SK-N-SH (cell line): ENCODE measurements at regions not wholly inside any gene's neighbourhood (a gene's known extent, or its start where the extent isn't known, plus 50 kb on each side); places are given as distances from the start of the nearest gene placed in this dataset.

Experiments
- CTCF ChIA-PET: fragments of 300-600, 350-600 bp; formaldehyde crosslinking; extraction: SDS; loops from one replicate; lab custom pipeline; 2021; lab: Yijun Ruan, JAX
- POLR2A ChIA-PET: fragments of 350-600 bp; sonication (Branson Sonifier 250); formaldehyde crosslinking; extraction: SDS; loops from one replicate; lab custom pipeline; 2020; ENCODE audit warnings: antibody characterized with exemption, inconsistent platforms; lab: Yijun Ruan, JAX
- DNase-seq: peaks from one replicate; pipeline ENCODE4 v3.0.0; 2012
- H2AFZ ChIP-seq: fragments of 200-600 bp; sonication (generic); 2 replicates; pipeline ENCODE4 v1.8.1; 2016; ENCODE audit warnings: antibody characterized with exemption, mild to moderate bottlenecking, low read depth
- H3F3A ChIP-seq: fragments of 200-600 bp; sonication (generic); replicated peaks from 2 replicates; pipeline ENCODE3; 2016; ENCODE audit warnings: antibody characterized with exemption, mild to moderate bottlenecking; ENCODE audit not compliant: insufficient read depth
- H3K27ac ChIP-seq, 2 experiments: fragments of 200-500 bp in 1 of 2; fragments of 200-600 bp in 1 of 2; sonication (Bioruptor generic) in 1 of 2; sonication (generic), shearing (Covaris generic) in 1 of 2; 2 replicates each; pipeline versions ENCODE4 v1.5.1 to v1.6.1; 2014 to 2016; ENCODE audit warnings: low read depth in 2 of 2, inconsistent platforms in 1 of 2, low read length in 1 of 2, mild to moderate bottlenecking in 1 of 2, mixed read lengths in 1 of 2
- H3K27me3 ChIP-seq: fragments of 200-600 bp; sonication (generic), shearing (Covaris generic); 2 replicates; pipeline ENCODE4 v1.6.1; 2016; ENCODE audit warnings: mixed run types; ENCODE audit not compliant: insufficient read depth
- H3K36me3 ChIP-seq, 2 experiments: fragments of 200-500 bp in 1 of 2; fragments of 200-600 bp in 1 of 2; sonication (Bioruptor generic) in 1 of 2; sonication (generic) in 1 of 2; replicated peaks in 1 of 2; 2 replicates each; pipeline versions ENCODE3 to v1.5.1; 2014 to 2016; ENCODE audit warnings: low read length in 1 of 2, mild to moderate bottlenecking in 1 of 2; ENCODE audit not compliant: insufficient read depth in 2 of 2, control insufficient read depth in 1 of 2
- H3K4me1 ChIP-seq, 2 experiments: fragments of 200-500 bp in 1 of 2; fragments of 200-600 bp in 1 of 2; sonication (Bioruptor generic) in 1 of 2; sonication (generic), shearing (Covaris generic) in 1 of 2; 2 replicates each; pipeline versions ENCODE4 v1.5.1 to v1.6.1; 2014 to 2016; ENCODE audit warnings: low read depth in 1 of 2, low read length in 1 of 2, mixed run types in 1 of 2; ENCODE audit not compliant: insufficient read depth in 2 of 2, control insufficient read depth in 1 of 2
- H3K4me2 ChIP-seq: fragments of 200-600 bp; sonication (generic), shearing (Covaris generic); 2 replicates; pipeline ENCODE4 v1.6.1; 2017; ENCODE audit warnings: mixed run types
- H3K4me3 ChIP-seq, 2 experiments: fragments of 200-500 bp in 1 of 2; fragments of 200-600 bp in 1 of 2; sonication (Bioruptor generic) in 1 of 2; sonication (generic), shearing (Covaris generic) in 1 of 2; 2 replicates each; pipeline versions ENCODE4 v1.5.1 to v1.8.1; 2014 to 2016; ENCODE audit warnings: low read depth in 2 of 2, inconsistent platforms in 1 of 2, low read length in 1 of 2, mild to moderate bottlenecking in 1 of 2, mixed read lengths in 1 of 2, moderate library complexity in 1 of 2
- H3K79me2 ChIP-seq: fragments of 200-600 bp; sonication (generic); 2 replicates; pipeline ENCODE4 v1.8.1; 2017; ENCODE audit warnings: mild to moderate bottlenecking; ENCODE audit not compliant: insufficient read depth
- H3K9ac ChIP-seq: fragments of 200-600 bp; sonication (generic); 2 replicates; pipeline ENCODE4 v1.6.1; 2017; ENCODE audit warnings: mixed run types
- H3K9me2 ChIP-seq: fragments of 200-600 bp; sonication (generic); 2 replicates; pipeline ENCODE4 v1.6.1; 2017; ENCODE audit warnings: mixed run types
- H3K9me3 ChIP-seq: fragments of 200-600 bp; sonication (generic); 2 replicates; pipeline ENCODE4 v1.6.1; 2017; ENCODE audit warnings: mixed run types, mild to moderate bottlenecking, moderate library complexity
- H4K20me1 ChIP-seq: fragments of 200-600 bp; sonication (generic); 2 replicates; pipeline ENCODE4 v1.6.1; 2017; ENCODE audit warnings: mild to moderate bottlenecking, mixed run types; ENCODE audit not compliant: insufficient read depth
- ELF1 ChIP-seq: IDR thresholded peaks from 2 replicates; pipeline ENCODE4 v1.4.0; 2012
- EP300 ChIP-seq, 2 experiments: IDR thresholded peaks; 2 replicates each; pipeline versions ENCODE4 v1.4.0 to v1.6.1; 2012; ENCODE audit warnings: borderline replicate concordance in 1 of 2, low read depth in 1 of 2, low read length in 1 of 2
- EZH2phosphoT487 ChIP-seq: fragments of 200-600 bp; sonication (generic); IDR thresholded peaks from 2 replicates; pipeline ENCODE4 v1.6.1; 2017; ENCODE audit warnings: low read depth, mixed run types, mild to moderate bottlenecking, antibody characterized with exemption, moderate library complexity, borderline replicate concordance
- FOXJ3 ChIP-seq: sonication (generic); formaldehyde crosslinking; IDR thresholded peaks from 2 replicates; pipeline ENCODE4 v1.5.1; 2020; ENCODE audit warnings: mild to moderate bottlenecking, missing genetic modification reagents
- GABPA ChIP-seq: IDR thresholded peaks from 2 replicates; pipeline ENCODE4 v1.4.0; 2012; ENCODE audit warnings: low read depth, mild to moderate bottlenecking
- MAX ChIP-seq: IDR thresholded peaks from 2 replicates; pipeline ENCODE4 v1.4.0; 2012; ENCODE audit warnings: low read depth
- MXI1 ChIP-seq: IDR thresholded peaks from 2 replicates; pipeline ENCODE4 v1.6.1; 2012; ENCODE audit warnings: mild to moderate bottlenecking, low read depth, low read length, improper control_type of control experiment
- NFIC ChIP-seq: IDR thresholded peaks from 2 replicates; pipeline ENCODE4 v1.4.0; 2012; ENCODE audit warnings: borderline replicate concordance
- RAD21 ChIP-seq: IDR thresholded peaks from 2 replicates; pipeline ENCODE4 v1.6.1; 2012; ENCODE audit warnings: mild to moderate bottlenecking, low read length
- RCOR1 ChIP-seq: fragments of 150-350 bp; IDR thresholded peaks from 2 replicates; pipeline ENCODE4 v1.6.1; 2017; ENCODE audit warnings: antibody characterized with exemption, low read length
- RFX5 ChIP-seq: IDR thresholded peaks from 2 replicates; pipeline ENCODE4 v1.6.1; 2012; ENCODE audit warnings: mild to moderate bottlenecking, improper control_type of control experiment, low read length
- RXRA ChIP-seq: IDR thresholded peaks from 2 replicates; pipeline ENCODE4 v1.4.0; 2012; ENCODE audit warnings: low read depth, mild to moderate bottlenecking, borderline replicate concordance
- SMC3 ChIP-seq: IDR thresholded peaks from 2 replicates; pipeline ENCODE4 v1.6.1; 2012; ENCODE audit warnings: low read depth, low read length, improper control_type of control experiment
- TCF12 ChIP-seq: IDR thresholded peaks from 2 replicates; pipeline ENCODE4 v1.4.0; 2012
- USF1 ChIP-seq: IDR thresholded peaks from 2 replicates; pipeline ENCODE4 v1.4.0; 2012; ENCODE audit warnings: low read depth, borderline replicate concordance
- YY1 ChIP-seq: IDR thresholded peaks from 2 replicates; pipeline ENCODE4 v1.4.0; 2012; ENCODE audit warnings: low read depth, mild to moderate bottlenecking
- WGBS: methylation state at CpG from one replicate; pipeline ENCODE4 v1.1.6; 2017; ENCODE audit warnings: low lambda C conversion rate; 5-methylcytosine and 5-hydroxymethylcytosine counted together

DNA sequence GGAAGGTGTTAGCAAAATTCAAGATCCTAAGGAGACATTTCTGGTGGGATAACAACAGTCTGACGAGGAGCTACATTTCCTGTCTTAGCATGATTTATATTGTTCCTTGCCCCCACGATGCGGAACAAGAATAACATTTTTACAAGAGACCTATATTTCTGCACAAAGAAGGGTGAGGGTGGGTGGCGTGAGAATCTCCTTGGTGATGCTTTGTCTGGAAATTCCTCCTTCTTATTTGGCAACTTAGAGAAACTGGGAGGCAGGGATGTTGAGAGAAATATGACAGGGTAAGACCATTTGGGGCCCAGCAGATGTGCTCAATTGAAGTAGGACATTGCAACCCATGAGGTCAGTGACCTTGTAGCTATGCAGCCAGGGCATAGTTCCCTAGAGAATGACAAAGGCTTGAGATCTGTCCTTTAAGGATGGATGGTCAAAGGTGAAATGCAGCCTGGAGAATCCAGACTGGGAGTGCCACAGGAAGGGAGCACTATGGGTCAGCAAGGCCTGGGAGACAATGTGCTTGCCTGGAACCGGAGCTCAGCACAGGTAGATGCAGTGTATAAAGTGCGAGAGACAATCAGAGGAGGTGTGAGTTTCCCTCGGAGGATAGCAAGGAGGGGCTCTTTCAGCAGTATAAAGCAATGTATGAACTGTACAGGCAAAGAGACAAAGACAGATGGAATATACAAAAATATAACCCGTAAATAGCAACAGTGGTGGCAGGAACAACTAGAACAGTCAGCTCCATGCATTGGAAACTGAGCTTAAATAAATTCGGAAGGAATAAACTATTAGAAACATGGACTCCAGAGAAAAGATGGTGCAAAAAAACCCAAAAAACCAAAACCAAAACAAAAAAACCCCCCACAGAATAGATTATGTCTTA is 317.6 kb upstream of the TBL1XR1 start (continued):
- no peak for TF ChIP-seq USF1

DNA sequence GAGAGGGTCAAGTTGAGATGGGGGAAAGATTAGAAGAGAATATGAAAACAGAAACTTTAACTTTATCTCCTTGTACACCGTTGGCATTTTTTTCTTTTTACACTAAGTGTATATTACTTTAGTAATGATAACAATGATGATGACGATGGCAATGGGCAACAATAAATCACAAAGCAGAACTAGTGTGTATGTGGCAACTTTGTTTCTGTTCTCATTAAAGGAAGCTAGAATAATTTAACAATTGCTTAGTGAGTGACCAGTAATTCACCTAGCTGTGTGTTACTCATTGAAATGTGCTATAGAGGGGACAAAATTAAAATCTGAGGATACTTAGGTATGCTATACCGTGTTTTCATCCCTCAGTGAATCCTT is 318.5 kb upstream of the TBL1XR1 start:
- H3K4me1 ChIP-seq = peaks cover 0 to 8% of the 10 kb centered on the region in 2 experiments; a peak in 1 of 4 replicates
- H3K79me2 ChIP-seq = no peaks in the 10 kb centered on the region
- no peaks in the 10 kb centered on the region for H3K9me2 ChIP-seq
- H3K9ac ChIP-seq = no peak overlapping the region
- CTCF ChIA-PET = interaction anchor here (1.6 kb wide), 1 partner anchor 476 kb away, joined by 3 read pairs; no protein-coding TSS in a partner anchor
- H3K27ac ChIP-seq = peak overlapping the region; percentile 39 to 49; a peak in 2 of 4 replicates
- WGBS = 95% methylated on average over 3 of the region's 3 CpGs
- no peaks in the 10 kb centered on the region for H4K20me1 ChIP-seq
- H3F3A ChIP-seq = peaks cover 4% of the 10 kb centered on the region
- no peaks in the 10 kb centered on the region for H3K36me3 ChIP-seq
- POLR2A ChIA-PET = no interaction called here
- no peaks in the 10 kb centered on the region for H3K9me3 ChIP-seq
- H2AFZ ChIP-seq = no peak overlapping the region
- DNase-seq = no peak
- H3K4me3 ChIP-seq = no peak overlapping the region; a peak in 1 of 4 replicates
- H3K4me2 ChIP-seq = peak overlapping the region; percentile 4; the same call in 1 of the 2 replicates
- TF ChIP-seq RFX5 (no peak), MAX (no peak), YY1 (no peak), EZH2phosphoT487 (no peak), MXI1 (no peak), RXRA (no peak), ELF1 (no peak), RAD21 (no peak), SMC3 (no peak), GABPA (no peak), TCF12 (no peak), RCOR1 (no peak), NFIC (no peak), FOXJ3 (CRISPR knock-in tag) (no peak), EP300 (IDR thresholded peaks at IDR 0.05; ENCODE audit: borderline replicate concordance in 1 of 2, low read depth in 1 of 2, low read length in 1 of 2) (no peak)
- no peaks in the 10 kb centered on the region for H3K27me3 ChIP-seq
